ENCODE measurements at regions not wholly inside any gene's neighbourhood (a gene's known extent, or its start where the extent isn't known, plus 50 kb on each side); places are given as distances from the start of the nearest gene placed in this dataset.

- no peak for DNase-seq
These were observed 327.5 kb upstream of the ZNF462 start for GRCh38 chr9:106535439-106535838.

DNA sequence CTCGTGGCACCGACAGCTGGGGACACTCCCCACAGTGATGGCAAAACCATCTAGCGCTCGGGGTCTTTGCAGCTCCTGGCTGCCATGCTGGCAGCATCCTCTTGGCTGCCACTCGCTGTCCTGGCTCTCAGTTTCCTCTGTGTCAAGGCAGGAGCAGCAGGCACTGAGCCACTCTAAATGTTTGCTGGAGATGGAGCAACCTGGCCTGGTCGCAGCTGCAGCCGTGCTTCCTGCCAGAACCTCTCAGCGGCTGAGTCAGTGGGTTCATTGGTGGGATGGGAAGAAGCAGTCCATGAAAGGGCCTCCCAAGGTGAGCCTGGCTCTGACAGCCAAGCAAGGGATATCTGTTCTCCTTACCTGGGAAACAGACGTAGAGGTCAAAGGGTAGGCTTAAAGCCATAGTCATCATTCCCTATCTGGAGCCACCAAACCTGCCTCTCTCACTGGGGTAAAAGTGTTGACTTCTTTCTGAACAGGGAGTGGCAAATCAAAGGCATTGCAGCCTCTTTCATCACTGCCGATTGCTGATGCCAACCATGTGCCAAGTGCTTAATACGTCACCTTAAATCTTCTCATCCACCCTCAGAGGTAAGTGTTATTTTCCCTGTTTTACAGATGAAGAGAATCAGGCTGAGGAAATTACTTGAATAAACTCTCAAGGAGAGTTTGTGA lies 304.8 kb upstream of the ZNF462 start:
- DNase-seq = no peak

- DNase-seq = no peak
These were observed 302.4 kb upstream of the ZNF462 start for GRCh38 chr9:106560540-106560939.

GRCh38 chr9:106575823-106576222 lies 287.1 kb upstream of the ZNF462 start:
- no peak for DNase-seq

DNA sequence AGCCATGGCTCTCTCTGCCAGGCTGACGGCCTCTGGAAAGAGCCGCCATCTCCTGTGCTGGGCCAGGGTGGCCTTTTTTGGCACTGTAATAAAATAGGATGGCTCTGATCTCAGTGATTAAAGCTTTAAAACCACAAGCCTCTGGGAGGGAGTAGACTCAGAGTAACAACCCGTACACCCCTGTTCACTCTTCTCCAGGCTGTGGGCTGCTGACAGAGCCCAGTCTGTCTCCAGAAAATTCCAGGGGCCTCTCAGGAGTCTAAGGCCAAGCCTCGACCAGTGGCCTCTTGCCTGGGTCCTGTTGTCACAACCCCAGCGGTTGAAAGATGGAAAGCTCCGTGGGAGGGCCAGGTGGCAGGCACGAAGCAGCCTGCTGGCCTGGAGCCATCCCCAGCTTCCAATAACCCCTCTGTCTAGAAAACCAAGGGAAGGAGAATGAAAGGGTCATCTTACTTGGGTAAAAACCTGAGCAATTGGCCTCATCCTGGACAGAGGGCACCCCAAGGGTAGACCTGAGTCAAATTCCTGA lies 286.7 kb upstream of the ZNF462 start:
- DNase-seq = no peak

DNA sequence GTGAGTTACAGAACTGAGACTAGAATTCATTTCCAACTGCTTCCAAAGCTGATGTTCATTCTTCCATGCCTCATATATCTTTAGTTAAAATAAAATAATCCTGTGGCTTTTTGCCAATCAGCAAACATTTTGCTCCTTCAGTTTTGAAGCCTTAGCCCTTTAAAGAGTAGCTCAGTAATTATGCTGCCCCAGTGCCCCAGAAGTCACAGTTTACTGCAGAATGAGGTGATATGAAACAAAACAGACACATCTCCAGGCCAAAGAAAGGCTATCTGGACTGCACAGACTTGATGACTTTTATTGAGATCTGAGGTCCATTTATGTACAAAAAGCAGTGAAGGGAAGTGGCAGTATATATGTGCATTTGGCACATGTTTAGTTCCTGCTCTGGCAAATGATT lies 285.8 kb upstream of the ZNF462 start:
- no peak for DNase-seq

DNA sequence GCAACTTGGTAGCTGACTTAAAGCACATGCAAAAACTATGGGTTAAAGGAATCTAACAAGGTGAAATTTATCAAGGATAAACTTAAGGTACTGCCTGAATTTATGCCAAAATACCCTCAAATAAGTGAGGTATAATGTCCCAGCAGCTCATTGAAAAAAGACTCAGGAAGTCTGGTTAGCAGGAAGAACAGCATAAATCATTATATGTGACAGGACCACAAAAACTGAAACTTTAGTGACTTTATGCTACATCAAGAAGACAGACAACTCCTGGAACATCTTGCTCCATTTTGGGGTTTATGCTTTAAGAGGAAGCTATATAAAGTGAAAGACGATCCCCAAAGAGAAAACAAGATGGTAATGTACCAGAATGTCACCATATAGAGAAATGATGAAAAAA lies 282.4 kb upstream of the ZNF462 start:
- no peak for DNase-seq

- no peak for DNase-seq
These were observed 281.0 kb upstream of the ZNF462 start for GRCh38 chr9:106581973-106582372.

DNA sequence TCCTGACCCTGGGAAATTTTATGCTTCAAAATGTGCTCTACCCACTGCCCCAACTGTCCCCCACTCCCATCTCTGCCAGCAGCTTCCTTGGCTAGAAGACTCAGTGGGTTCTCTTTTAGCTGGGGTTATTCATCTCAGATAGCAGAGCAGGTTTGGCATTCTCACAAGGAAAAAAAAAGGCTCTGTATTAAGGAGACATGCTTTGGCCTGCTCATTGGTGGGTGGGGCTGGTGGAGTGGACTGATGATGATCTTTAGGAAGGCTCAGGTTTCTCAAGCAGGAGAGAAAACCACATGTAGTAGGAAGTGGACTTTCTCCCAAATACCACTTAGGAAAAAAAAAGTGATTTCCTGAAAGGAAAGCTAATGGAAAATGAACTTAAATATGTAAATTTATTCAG lies 279.2 kb upstream of the ZNF462 start:
- no peak for DNase-seq

DNA sequence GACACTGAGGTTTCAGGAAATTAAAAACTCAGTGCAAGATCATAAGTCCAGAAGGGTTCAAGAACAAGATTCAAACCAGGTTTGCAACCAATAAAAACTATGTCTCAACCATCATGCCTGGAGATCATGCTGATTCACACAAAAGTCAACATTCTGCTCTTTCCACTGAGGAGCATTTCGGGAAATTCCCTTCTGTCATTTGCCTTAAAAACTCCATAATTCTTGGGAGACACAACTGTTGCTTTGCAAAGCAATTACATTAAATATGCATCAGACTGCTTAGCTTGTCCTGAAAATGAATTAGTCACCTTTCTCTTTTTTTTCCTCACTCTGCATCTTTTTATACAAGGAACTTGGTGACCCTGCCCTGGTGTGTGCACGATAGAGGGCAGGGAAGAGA lies 275.9 kb upstream of the ZNF462 start:
- no peak for DNase-seq

DNA sequence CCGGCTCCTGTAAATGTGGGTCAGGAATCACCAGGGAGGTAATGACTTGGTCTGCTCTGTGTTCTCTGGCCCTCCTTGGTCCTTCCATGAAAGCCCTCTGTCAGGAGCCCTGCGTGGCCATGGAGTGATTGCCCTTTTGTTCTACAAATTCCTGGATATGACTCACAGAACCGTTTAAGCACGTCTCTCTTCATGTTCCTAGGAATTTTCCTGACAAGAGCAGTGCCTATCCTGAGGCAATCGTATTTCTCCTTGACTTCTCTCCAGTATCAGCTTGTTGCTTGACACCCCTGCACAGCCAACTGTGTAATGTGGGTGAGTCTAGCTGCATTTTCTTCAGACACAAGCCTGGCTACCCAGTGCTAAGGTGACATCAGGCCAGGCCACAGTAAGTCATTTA lies 274.3 kb upstream of the ZNF462 start:
- no peak for DNase-seq

GRCh38 chr9:106590759-106591505 lies 272.0 kb upstream of the ZNF462 start:
- DNase-seq = no peak

DNA sequence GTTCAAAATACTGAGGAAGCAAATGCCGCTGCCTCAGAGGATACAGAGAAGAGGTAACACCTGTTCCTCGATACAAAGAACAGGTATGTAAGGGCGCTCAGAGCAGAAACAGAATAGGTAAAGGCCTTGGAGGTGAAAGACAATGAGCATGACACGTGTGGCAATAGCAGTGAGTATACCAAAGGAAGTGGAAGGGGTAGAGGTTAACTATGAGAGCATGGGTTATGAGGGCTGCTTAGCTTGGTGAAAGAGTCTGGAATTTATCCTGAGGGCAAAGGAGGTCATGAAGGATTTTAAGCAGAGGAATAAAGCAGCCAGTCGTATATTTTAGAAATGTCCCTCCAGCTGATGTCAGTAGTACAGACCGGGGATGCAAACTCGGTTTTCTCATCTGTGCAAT lies 269.8 kb upstream of the ZNF462 start:
- no peak for DNase-seq

DNA sequence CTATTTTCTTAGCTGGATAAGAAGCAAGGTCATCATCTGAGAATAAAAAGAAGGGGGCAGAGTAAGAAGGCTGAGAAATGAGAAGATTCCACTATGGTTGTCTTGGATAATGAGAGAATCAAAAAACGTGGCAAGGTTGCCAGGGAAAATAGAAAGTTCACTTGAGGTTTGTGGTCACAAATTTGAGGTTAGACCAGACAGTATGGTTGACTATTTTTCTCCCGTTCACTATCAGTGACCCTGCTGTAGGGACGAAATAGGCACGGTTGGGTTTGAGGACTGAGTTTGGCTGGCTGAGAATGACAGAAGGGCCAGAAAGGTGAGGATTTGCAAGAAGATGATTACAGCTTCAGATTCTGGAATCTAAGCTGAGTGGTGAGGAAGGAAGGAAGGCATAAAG lies 266.0 kb upstream of the ZNF462 start:
- DNase-seq = no peak

DNA sequence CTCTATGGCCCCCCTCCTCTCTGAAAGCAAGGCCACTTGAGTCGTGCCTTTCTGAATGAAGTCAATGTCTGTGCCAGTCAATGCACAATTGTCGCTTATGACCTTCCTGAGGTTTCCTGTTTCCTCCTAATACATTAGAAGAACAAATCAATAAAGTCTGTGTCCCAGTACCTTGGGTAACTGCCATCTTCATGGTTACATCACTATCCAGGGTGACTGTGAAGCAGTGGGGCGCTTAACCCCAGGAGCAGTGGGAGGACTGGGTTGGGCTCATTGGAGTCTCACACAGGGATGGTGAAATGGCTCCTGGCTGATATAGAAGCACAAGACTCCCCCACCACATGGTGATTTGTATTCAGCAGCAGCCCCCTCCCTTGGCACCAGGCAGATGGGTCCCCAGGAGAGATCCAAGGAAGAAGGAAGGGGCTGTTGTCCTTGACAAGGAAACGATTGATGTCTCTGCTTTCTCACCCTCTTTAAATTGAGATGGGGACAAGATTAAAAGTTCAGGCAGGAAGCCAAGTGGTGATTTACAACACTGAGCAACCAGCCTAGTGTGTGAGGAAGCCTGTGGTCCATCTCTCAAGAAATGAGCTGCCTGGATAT lies 261.9 kb upstream of the ZNF462 start:
- DNase-seq = no peak

DNA sequence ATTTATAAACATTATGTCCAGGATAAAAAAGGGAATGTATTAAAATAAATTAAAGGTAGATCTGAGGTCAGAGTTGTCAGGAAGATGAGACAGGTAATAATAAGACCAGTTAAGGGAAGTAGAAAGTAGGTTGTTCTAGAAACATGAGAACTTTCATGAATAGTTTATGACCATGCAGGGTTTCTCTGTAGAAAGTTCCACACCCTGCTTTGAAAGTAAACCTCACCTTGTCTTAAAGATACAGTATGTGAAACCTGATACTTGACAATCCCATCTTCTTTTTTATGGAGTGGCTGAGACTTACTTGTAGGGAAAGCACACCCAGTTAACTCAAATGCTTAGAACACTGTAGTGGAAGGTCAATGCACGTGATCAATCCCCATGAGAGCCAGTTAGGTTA lies 260.6 kb upstream of the ZNF462 start:
- DNase-seq = no peak

DNA sequence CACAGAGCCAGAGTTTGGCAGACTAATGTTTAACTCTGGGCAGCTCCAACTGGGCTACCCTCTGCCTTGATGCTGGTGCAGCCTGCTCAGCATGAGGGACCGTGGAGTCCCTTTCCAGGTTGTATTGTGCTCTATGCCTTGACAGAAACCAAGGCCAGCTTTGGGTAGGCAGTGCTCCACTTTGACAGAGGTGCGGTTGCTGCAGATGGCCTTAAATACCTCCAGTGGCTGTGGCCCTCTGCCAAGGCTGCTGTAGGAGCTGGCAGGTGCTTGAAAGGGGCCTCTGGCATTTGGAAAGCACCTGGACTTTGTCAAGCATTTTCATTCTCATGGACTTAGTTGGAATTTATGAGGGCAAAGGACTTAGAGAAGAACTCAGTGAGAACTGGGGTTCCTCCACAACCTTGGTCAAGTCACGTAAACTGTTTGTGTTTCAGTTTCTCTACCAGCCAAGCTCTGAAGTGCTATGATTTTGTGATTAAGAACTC lies 249.7 kb upstream of the ZNF462 start:
- no peak for DNase-seq

DNA sequence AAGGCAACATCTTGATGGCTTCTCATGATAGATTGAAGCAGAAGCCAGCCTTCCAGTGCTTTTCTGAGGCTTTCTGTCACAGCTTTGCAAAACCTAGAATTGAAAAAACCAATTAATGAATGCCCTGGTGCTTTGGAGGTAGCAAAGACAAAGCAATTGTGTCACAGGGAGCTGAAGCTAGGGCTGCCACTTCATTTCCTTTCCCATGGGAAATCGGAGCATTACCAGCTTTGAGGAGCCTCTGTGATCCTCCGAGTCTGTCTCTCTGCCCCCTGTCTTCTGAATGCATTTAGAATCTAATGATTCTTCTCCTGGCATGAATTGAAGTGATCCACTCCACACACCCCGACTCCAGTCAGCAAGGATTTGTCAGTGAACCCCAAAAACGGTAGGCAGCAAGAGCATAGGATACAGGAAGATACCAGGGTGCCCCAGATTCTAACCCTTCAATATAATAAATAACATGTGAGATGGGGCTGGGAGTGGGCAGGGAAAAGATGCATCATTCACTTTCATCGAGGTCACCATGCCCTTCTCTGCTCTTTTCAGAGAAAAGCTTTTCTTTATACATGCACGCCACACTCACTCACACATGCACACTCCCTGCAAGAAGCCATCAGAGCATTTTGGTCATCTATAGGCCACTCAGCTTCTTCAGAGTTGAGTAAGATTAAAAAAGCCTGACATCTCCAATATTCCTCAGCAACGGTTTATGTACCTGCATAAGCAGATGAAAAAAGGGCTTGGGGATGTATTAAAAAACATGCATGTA lies 247.7 kb upstream of the ZNF462 start:
- DNase-seq = no peak

DNA sequence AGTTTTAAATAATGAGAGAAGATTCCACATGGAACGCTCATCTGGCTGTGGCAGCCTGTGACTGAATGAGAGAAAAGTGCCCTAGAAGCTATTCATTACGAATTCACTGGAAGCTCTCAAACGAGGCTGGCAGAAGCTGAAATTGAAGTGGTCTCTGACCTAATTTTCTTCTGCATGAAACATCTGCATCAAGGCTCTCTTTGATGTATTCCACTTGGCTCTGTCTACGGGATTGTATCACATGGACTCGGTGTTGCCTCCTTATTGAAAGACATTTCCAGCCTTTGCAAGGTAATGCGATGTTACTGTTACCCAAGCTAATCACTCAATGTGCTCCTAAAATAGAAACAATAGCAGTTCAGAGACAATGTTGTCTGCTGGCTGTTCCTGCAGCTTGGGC lies 246.9 kb upstream of the ZNF462 start:
- DNase-seq = no peak

GRCh38 chr9:106616851-106617345 lies 246.1 kb upstream of the ZNF462 start:
- DNase-seq = no peak

DNA sequence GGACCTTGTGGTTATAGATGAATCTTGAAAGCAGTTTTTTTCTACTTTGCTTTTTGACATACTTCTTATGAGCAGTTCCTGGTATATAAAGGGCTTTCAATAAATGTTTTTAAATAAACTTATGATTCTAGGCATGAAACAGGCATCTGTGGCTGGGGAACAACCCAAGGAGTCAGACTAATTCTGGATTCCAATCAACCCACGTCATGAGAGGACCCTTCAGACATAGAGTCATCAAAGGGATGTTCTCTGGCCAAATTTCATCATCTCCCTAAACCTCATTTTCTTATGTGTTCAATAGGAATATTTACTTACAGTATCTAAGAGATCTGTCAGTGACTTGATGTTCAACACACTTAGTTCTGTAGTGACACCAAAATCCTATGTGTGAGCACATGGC lies 243.8 kb upstream of the ZNF462 start:
- no peak for DNase-seq

DNA sequence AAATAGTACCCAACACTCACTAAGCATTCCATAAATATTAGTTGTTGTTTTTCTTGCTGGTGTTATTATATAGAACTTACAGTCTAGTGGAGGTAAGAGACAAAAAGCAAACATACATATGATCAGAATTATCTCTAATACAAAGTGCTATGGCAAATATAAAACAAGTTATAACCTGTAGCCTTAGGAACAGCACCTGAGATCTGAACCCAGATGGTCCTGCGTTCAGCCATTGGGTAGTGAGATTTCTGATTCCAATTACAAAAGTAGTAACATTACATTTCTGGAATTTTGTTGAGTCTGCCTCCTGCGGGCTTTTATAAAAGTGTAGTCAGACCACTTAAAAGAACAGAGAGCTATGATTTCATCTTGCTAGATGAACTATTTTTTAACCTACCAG lies 242.9 kb upstream of the ZNF462 start:
- DNase-seq = no peak

GRCh38 chr9:106620866-106621265 lies 242.1 kb upstream of the ZNF462 start:
- DNase-seq = no peak
